HL-60 (cell line): ENCODE measurements at regions not wholly inside any gene's neighbourhood (a gene's known extent, or its start where the extent isn't known, plus 50 kb on each side); places are given as distances from the start of the nearest gene placed in this dataset.

Experiments
- DNase-seq, 2 experiments: peaks; one replicate each; pipeline ENCODE4 v3.0.0-alpha.2; 2010 to 2020; ENCODE audit warnings: low read depth in 1 of 2, low spot score in 1 of 2
- H3K27ac ChIP-seq: fragments of 250-450 bp; sonication (Bioruptor Pico); replicated peaks from 2 replicates; pipeline ENCODE4 v1.5.1; 2020; ENCODE audit warnings: mild to moderate bottlenecking, moderate library complexity
- H3K27me3 ChIP-seq: fragments of 250-450 bp; sonication (Bioruptor Pico); 2 replicates; pipeline ENCODE4 v1.5.1; 2021; ENCODE audit warnings: mild to moderate bottlenecking, moderate library complexity; ENCODE audit not compliant: insufficient read depth, poor library complexity, severe bottlenecking
- H3K4me3 ChIP-seq: replicated peaks from 2 replicates; pipeline ENCODE4 v1.5.1; 2011; ENCODE audit warnings: mild to moderate bottlenecking, control low read depth, low read length; ENCODE audit not compliant: insufficient read depth
- GABPA ChIP-seq: IDR thresholded peaks from 2 replicates; pipeline ENCODE4 v1.6.1; 2012; ENCODE audit warnings: low read depth
- POLR2AphosphoS5 ChIP-seq: IDR thresholded peaks from 2 replicates; pipeline ENCODE4 v1.6.1; 2012; ENCODE audit warnings: low read depth
- SPI1 ChIP-seq: IDR thresholded peaks from 2 replicates; pipeline ENCODE4 v1.6.1; 2012; ENCODE audit warnings: low read depth, mild to moderate bottlenecking, borderline replicate concordance
- TF ChIP-seq, protein P1 (sequence below): IDR thresholded peaks from 2 replicates; pipeline ENCODE4 v1.6.1; 2012; ENCODE audit warnings: low read depth; ENCODE audit not compliant: insufficient replicate concordance
- TF ChIP-seq, protein P2 (sequence below): IDR thresholded peaks from one replicate; pipeline ENCODE4 v1.5.1; 2011; ENCODE audit warnings: low read length, control low read depth, inconsistent platforms; ENCODE audit not compliant: insufficient read depth

DNA sequence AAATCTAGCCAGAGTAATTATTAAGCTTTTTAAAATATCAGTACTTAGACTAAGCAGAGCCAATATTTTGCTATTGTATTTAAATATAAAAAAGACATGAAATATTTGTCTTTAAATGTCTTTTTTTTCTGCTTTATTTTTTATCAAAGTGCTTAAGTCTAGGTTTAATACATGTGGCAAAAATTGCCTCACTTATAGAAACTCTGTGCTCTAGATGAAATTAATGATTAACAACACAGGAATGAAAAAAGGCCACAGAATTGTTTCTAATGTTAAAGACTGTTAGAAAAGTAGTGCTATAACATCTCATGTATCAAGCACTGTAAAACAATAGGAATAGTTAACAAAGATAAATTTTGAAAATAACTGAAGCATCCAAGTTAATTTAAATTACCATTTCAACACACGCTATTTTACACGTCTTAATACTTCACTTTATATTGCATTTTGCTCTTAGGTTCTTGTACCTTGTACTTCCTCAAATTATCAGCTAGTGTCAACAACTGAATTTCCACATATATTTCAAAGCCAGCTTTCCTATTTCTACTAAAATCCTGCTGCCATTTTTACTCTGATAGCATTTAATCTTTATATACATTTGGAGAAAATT, 1515.1 kb downstream of the HACE1 start:
- no peak overlapping the region for H3K27ac ChIP-seq
- TF ChIP-seq GABPA = no peak
- no peak for TF ChIP-seq POLR2AphosphoS5
- TF ChIP-seq, protein P1, sequence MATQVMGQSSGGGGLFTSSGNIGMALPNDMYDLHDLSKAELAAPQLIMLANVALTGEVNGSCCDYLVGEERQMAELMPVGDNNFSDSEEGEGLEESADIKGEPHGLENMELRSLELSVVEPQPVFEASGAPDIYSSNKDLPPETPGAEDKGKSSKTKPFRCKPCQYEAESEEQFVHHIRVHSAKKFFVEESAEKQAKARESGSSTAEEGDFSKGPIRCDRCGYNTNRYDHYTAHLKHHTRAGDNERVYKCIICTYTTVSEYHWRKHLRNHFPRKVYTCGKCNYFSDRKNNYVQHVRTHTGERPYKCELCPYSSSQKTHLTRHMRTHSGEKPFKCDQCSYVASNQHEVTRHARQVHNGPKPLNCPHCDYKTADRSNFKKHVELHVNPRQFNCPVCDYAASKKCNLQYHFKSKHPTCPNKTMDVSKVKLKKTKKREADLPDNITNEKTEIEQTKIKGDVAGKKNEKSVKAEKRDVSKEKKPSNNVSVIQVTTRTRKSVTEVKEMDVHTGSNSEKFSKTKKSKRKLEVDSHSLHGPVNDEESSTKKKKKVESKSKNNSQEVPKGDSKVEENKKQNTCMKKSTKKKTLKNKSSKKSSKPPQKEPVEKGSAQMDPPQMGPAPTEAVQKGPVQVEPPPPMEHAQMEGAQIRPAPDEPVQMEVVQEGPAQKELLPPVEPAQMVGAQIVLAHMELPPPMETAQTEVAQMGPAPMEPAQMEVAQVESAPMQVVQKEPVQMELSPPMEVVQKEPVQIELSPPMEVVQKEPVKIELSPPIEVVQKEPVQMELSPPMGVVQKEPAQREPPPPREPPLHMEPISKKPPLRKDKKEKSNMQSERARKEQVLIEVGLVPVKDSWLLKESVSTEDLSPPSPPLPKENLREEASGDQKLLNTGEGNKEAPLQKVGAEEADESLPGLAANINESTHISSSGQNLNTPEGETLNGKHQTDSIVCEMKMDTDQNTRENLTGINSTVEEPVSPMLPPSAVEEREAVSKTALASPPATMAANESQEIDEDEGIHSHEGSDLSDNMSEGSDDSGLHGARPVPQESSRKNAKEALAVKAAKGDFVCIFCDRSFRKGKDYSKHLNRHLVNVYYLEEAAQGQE = no peak
- no peak for TF ChIP-seq SPI1
- TF ChIP-seq, protein P2, sequence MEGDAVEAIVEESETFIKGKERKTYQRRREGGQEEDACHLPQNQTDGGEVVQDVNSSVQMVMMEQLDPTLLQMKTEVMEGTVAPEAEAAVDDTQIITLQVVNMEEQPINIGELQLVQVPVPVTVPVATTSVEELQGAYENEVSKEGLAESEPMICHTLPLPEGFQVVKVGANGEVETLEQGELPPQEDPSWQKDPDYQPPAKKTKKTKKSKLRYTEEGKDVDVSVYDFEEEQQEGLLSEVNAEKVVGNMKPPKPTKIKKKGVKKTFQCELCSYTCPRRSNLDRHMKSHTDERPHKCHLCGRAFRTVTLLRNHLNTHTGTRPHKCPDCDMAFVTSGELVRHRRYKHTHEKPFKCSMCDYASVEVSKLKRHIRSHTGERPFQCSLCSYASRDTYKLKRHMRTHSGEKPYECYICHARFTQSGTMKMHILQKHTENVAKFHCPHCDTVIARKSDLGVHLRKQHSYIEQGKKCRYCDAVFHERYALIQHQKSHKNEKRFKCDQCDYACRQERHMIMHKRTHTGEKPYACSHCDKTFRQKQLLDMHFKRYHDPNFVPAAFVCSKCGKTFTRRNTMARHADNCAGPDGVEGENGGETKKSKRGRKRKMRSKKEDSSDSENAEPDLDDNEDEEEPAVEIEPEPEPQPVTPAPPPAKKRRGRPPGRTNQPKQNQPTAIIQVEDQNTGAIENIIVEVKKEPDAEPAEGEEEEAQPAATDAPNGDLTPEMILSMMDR = no peak
- DNase-seq = no peak
- H3K27me3 ChIP-seq = no peaks in the 10 kb centered on the region
- H3K4me3 ChIP-seq = no peak overlapping the region

DNA sequence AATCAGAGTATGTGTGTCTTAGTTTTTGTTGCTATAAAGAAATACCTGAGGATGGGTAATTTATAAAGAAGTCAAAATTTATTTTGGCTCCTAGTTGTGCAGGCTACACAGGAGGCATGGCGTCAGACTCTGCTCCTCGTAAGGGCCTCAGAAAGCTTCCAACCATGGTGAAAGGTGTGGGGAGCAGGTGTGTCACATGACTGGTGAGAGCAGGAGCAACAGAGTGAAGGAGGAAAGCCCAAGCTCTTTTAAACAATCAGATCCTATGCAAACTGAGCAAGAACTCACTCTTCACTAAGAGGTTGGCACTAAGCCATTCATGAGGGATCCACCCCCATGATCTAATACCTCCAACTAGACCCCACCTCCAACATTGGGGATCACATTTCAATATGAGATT, 1524.3 kb downstream of the HACE1 start:
- TF ChIP-seq, protein P2 = no peak
- no peak for TF ChIP-seq GABPA
- no peak for TF ChIP-seq SPI1
- TF ChIP-seq POLR2AphosphoS5 = no peak
- TF ChIP-seq, protein P1 = no peak
- Histone ChIP-seq H3K27ac (no peak overlapping the region), H3K4me3 (no peak overlapping the region), H3K27me3 (no peaks in the 10 kb centered on the region)
- no peak for DNase-seq

DNA sequence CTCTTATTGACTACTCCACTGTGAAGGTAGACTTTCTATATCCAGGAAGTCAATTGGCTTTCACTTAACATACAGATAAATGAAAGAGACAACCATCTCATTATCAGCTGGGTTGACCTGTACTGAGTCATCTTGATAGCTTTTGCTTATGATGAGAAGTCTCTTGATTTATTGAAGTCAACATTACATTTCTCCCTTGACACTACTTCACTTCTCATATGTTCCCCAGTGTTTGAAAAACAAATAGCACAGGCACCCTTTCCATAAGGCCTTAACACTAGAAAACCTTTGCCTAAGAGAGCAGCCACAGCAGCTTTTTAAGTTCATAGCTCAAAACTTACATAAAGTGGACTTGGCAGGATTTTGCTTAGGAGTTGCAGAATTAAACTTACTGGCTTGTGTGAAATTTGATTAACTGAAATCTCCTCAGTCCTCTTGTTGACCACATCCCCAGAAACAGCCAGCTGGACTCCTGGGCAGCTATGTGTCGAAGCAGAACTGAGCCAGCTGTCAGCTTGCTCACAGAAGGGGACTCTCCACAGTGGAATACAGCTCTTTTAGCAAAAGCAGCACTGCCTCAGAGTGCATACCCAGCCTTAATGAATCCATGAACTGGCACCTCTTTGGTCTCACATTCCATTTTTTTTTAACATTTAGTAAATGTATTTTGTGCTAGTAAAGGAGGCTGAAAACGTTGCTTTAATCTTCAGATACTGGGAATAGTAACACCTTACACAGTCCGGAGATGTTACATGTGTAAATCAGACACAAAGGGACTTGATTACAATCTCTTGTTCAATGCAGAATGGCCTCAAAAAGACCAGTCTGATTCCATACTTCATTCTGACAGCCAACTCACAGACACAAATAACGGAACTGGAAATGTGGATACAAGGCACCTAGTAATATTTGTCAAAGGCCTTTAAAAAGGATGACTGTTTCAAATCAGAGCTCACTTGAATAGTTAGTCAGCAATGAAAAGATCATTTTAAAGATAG, 1532.7 kb downstream of the HACE1 start:
- H3K27ac ChIP-seq = no peak overlapping the region
- TF ChIP-seq POLR2AphosphoS5 (no peak), GABPA (no peak), SPI1 (no peak)
- TF ChIP-seq, protein P1 = no peak
- TF ChIP-seq, protein P2 = no peak
- no peaks in the 10 kb centered on the region for H3K27me3 ChIP-seq
- no peak overlapping the region for H3K4me3 ChIP-seq
- no peak for DNase-seq
